A549 (cell line): ENCODE measurements at regions not wholly inside any gene's neighbourhood (a gene's known extent, or its start where the extent isn't known, plus 50 kb on each side); places are given as distances from the start of the nearest gene placed in this dataset.

Source experiments
- ATAC-seq, 2 experiments: fragments of 200-7000 bp in 1 of 2; fragments of >200 bp in 1 of 2; cut with Nextera tagmentation in 1 of 2; cut with Tn5 transposase in 1 of 2; 3 replicates each; pipeline versions ENCODE4 v1.8.0 to v1.9.1; 2018 to 2020; ENCODE audit warnings: mild to moderate bottlenecking in 1 of 2, moderate library complexity in 1 of 2
- CTCF ChIA-PET: fragments of 300-600 bp; sonication (Branson Sonifier 250); formaldehyde crosslinking; extraction: SDS; loops from one replicate; lab custom pipeline; 2021; ENCODE audit warnings: antibody characterized with exemption, inconsistent platforms; lab: Yijun Ruan, JAX
- POLR2A ChIA-PET: fragments of 350-600 bp; formaldehyde crosslinking; extraction: SDS; loops from one replicate; lab custom pipeline; 2021; ENCODE audit warnings: antibody characterized with exemption, inconsistent platforms; lab: Yijun Ruan, JAX
- DNase-seq, 2 experiments: peaks; one replicate each; pipeline versions ENCODE4 v3.0.0 to v3.0.0-alpha.2; 2011 to 2016; ENCODE audit warnings: low read depth in 1 of 2, low spot score in 1 of 2
- FAIRE-seq: peaks from 2 replicates; lab custom pipeline; 2011; peaks lifted over from hg19 to GRCh38; lab: Jason Lieb, UNC
- H3K27ac ChIP-seq, 2 experiments: fragments of >200 bp; sonication (Bioruptor Twin); formaldehyde crosslinking; 3 replicates each; pipeline ENCODE4 v1.5.1; 2016 to 2017
- H3K4me1 ChIP-seq: fragments of >200 bp; sonication (Bioruptor Twin); formaldehyde crosslinking; 3 replicates; pipeline ENCODE4 v1.6.1; 2016
- H3K4me2 ChIP-seq: fragments of >200 bp; sonication (Bioruptor Twin); formaldehyde crosslinking; 3 replicates; pipeline ENCODE4 v1.6.1; 2016
- H3K4me3 ChIP-seq: fragments of >200 bp; sonication (Bioruptor Twin); formaldehyde crosslinking; 3 replicates; pipeline ENCODE4 v1.5.1; 2016
- H3K9me3 ChIP-seq: fragments of >200 bp; sonication (Bioruptor Twin); formaldehyde crosslinking; 3 replicates; pipeline ENCODE4 v1.6.1; 2016
- CHD2 ChIP-seq: fragments of 150-350 bp; IDR thresholded peaks from 2 replicates; pipeline ENCODE4 v1.6.1; 2014; ENCODE audit warnings: low read length; ENCODE audit not compliant: partially characterized antibody
- CHD4 ChIP-seq: fragments of 200-600 bp; sonication (generic); IDR thresholded peaks from 2 replicates; pipeline ENCODE4 v1.6.1; 2016; ENCODE audit warnings: antibody characterized with exemption, mild to moderate bottlenecking, borderline replicate concordance
- ESRRA ChIP-seq: fragments of 150-350 bp; IDR thresholded peaks from 2 replicates; pipeline ENCODE4 v1.6.1; 2014; ENCODE audit warnings: mild to moderate bottlenecking, low read length, borderline replicate concordance
- FOSB ChIP-seq: fragments of 250-450 bp; sonication (Bioruptor Pico); IDR thresholded peaks from 2 replicates; pipeline ENCODE4 v1.5.0; 2020; ENCODE audit warnings: mild to moderate bottlenecking, moderate library complexity
- FOSL2 ChIP-seq, 2 experiments: fragments of 450-650 bp in 1 of 2; fragments of >200 bp in 1 of 2; sonication (Bioruptor Twin) in 1 of 2; formaldehyde crosslinking; IDR thresholded peaks; 2 replicates each; pipeline versions ENCODE4 v1.5.0 to v1.6.1; 2016 to 2020; ENCODE audit warnings: mild to moderate bottlenecking in 1 of 2, moderate library complexity in 1 of 2
- GATA3 ChIP-seq: IDR thresholded peaks from 2 replicates; pipeline ENCODE4 v1.6.1; 2012; ENCODE audit warnings: borderline replicate concordance
- HEYL ChIP-seq: fragments of 250-450 bp; sonication (Bioruptor Pico); IDR thresholded peaks from 2 replicates; pipeline ENCODE4 v1.8.0; 2021; ENCODE audit warnings: mild to moderate bottlenecking, moderate library complexity
- HOXB5 ChIP-seq: fragments of 250-450 bp; sonication (Bioruptor Pico); IDR thresholded peaks from 2 replicates; pipeline ENCODE4 v1.5.0; 2020; ENCODE audit warnings: mild to moderate bottlenecking, moderate library complexity
- JUNB ChIP-seq: fragments of >200 bp; sonication (Bioruptor Twin); formaldehyde crosslinking; IDR thresholded peaks from 2 replicates; pipeline ENCODE4 v1.6.1; 2016
- KDM5A ChIP-seq: fragments of 200-600 bp; sonication (generic); IDR thresholded peaks from 2 replicates; pipeline ENCODE4 v1.6.1; 2016; ENCODE audit warnings: antibody characterized with exemption, mild to moderate bottlenecking
- MAZ ChIP-seq: fragments of 150-350 bp; IDR thresholded peaks from 2 replicates; pipeline ENCODE4 v1.6.1; 2014; ENCODE audit warnings: antibody characterized with exemption, low read depth, low read length, borderline replicate concordance
- NR3C1 ChIP-seq: fragments of >200 bp; sonication (Bioruptor Twin); formaldehyde crosslinking; IDR thresholded peaks from 3 replicates; pipeline ENCODE4 v1.6.1; 2017
- PHF8 ChIP-seq: fragments of 200-600 bp; sonication (generic); IDR thresholded peaks from 2 replicates; pipeline ENCODE4 v1.6.1; 2016; ENCODE audit warnings: low read depth, mild to moderate bottlenecking, antibody characterized with exemption, moderate library complexity, borderline replicate concordance
- POLR2A ChIP-seq: IDR thresholded peaks from 2 replicates; pipeline ENCODE4 v1.6.1; 2012; ENCODE audit warnings: mild to moderate bottlenecking, low read length
- RNF2 ChIP-seq: fragments of 200-600 bp; sonication (generic); IDR thresholded peaks from 2 replicates; pipeline ENCODE4 v1.6.1; 2016; ENCODE audit warnings: low read depth, mild to moderate bottlenecking, antibody characterized with exemption, moderate library complexity, borderline replicate concordance
- SMC3 ChIP-seq: fragments of >200 bp; sonication (Bioruptor Twin); formaldehyde crosslinking; IDR thresholded peaks from 3 replicates; pipeline ENCODE4 v1.6.1; 2018; ENCODE audit warnings: inconsistent platforms
- WGBS: methylation state at CpG from one replicate; pipeline ENCODE4 v1.1.6; 2017; ENCODE audit errors: missing lambda C conversion rate; 5-methylcytosine and 5-hydroxymethylcytosine counted together
- TF ChIP-seq, protein P1 (sequence below): fragments of >200 bp; sonication (Bioruptor Twin); formaldehyde crosslinking; IDR thresholded peaks from 2 replicates; pipeline ENCODE4 v1.6.1; 2016
- TF ChIP-seq, protein P2 (sequence below): IDR thresholded peaks from 2 replicates; pipeline ENCODE4 v1.6.1; 2012; ENCODE audit warnings: low read depth, borderline replicate concordance
- TF ChIP-seq, protein P3 (sequence below): IDR thresholded peaks from 2 replicates; pipeline ENCODE4 v1.6.1; 2012

DNA sequence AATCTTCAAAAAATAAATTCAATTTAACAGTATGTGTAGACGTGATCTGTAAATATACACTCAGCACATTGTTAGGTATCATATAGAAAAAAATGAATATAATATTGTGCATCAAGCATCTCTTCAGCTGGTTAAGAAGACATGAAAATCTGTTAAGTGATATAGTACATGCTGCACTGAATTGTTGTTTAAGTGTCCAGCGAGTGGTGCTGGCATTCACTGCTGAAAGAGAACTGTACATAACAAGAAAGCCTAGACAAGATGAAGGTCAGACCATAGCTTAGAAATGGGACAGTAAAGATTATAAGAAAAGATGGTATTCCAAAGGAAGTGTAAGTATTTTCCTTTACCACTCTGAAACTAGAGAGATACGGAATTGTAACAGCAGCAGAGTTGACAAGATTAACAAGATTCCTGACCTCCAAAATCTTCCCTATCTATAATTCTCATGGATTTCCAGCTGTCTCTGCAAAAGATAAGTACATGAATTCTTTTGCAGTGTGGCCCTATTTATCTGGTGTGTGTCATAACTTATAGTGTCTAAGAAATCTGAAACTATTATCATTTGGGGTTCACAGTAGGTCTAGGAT, 198.6 kb downstream of the FLRT2 start:
- H3K4me2 ChIP-seq = no peak overlapping the region
- ATAC-seq (no peak), FAIRE-seq (no peak), DNase-seq (no peak)
- no peaks in the 10 kb centered on the region for H3K4me1 ChIP-seq
- H3K9me3 ChIP-seq = no peaks in the 10 kb centered on the region
- ChIA-PET POLR2A (no interaction called here), CTCF (no interaction called here)
- no peak for TF ChIP-seq FOSB
- TF ChIP-seq CHD2 = no peak
- TF ChIP-seq KDM5A = no peak
- TF ChIP-seq NR3C1 = no peak
- TF ChIP-seq, protein P1, sequence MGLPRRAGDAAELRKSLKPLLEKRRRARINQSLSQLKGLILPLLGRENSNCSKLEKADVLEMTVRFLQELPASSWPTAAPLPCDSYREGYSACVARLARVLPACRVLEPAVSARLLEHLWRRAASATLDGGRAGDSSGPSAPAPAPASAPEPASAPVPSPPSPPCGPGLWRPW = no peak
- TF ChIP-seq MAZ = no peak
- TF ChIP-seq, protein P2, sequence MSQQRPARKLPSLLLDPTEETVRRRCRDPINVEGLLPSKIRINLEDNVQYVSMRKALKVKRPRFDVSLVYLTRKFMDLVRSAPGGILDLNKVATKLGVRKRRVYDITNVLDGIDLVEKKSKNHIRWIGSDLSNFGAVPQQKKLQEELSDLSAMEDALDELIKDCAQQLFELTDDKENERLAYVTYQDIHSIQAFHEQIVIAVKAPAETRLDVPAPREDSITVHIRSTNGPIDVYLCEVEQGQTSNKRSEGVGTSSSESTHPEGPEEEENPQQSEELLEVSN = no peak
- no peak for TF ChIP-seq GATA3
- no peak for TF ChIP-seq FOSL2 (IDR thresholded peaks at IDR 0.05)
- TF ChIP-seq FOSL2 (CRISPR knock-in tag; IDR thresholded peaks at IDR 0.05) = no peak
- TF ChIP-seq SMC3 = no peak
- TF ChIP-seq HEYL (CRISPR knock-in tag) = no peak
- TF ChIP-seq RNF2 = no peak
- no peak for TF ChIP-seq POLR2A
- no peak for TF ChIP-seq JUNB
- no peak overlapping the region for H3K27ac ChIP-seq
- WGBS = 6% methylated on average over 3 of the region's 3 CpGs
- no peak overlapping the region for H3K4me3 ChIP-seq

DNA sequence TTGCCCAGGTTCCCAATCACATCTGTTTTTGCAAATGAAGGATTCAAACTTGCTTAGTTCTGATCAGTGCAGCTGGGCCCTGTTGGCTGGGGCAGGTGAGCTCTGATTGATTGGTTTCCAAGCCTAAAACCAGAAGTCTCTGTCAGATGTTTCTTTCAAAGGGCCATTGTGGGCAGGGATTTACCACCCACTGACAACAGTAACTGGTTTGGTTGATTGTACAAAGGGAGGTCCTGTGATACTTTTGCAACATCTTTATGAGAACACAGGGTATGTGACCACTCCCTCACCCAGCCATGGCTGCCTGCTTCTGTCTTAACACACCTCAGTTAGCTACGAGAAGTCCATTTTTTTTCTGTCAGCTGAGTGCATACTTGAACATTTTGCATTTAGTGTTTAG, 184.1 kb downstream of the FLRT2 start:
- CTCF ChIA-PET = no interaction called here
- TF ChIP-seq CHD4 = no peak
- TF ChIP-seq, protein P3, sequence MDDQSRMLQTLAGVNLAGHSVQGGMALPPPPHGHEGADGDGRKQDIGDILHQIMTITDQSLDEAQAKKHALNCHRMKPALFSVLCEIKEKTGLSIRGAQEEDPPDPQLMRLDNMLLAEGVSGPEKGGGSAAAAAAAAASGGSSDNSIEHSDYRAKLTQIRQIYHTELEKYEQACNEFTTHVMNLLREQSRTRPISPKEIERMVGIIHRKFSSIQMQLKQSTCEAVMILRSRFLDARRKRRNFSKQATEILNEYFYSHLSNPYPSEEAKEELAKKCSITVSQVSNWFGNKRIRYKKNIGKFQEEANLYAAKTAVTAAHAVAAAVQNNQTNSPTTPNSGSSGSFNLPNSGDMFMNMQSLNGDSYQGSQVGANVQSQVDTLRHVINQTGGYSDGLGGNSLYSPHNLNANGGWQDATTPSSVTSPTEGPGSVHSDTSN = no peak
- TF ChIP-seq ESRRA = no peak
- DNase-seq (no peak), ATAC-seq (no peak), FAIRE-seq (no peak)
- no peak overlapping the region for H3K27ac ChIP-seq
- POLR2A ChIA-PET = no interaction called here
- H3K4me1 ChIP-seq = no peaks in the 10 kb centered on the region
- no peak overlapping the region for H3K4me2 ChIP-seq
- WGBS = 5% methylated on average over 1 of the region's 1 CpG
- H3K9me3 ChIP-seq = no peaks in the 10 kb centered on the region
- no peak overlapping the region for H3K4me3 ChIP-seq

DNA sequence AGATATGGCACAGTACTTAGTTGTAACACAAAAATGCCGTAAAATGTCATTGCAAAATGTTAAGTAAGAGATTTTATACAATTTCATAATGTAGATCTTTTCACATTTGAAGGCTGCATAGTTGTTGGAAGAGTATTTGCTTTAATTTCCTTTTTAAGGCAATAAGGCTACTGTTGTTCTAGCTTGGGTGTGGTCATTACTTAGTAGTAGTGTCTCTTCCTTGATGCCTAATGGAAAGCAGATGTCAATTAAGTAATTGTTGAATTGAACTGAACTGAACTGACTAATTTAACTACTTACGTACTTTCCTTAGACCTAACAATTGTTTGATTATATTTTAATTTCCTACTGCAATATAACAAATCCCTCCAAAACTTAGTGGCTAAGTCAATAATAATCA, 181.7 kb downstream of the FLRT2 start:
- DNase-seq (no peak), FAIRE-seq (no peak), ATAC-seq (no peak)
- no peak overlapping the region for H3K4me2 ChIP-seq
- H3K4me3 ChIP-seq = no peak overlapping the region
- H3K9me3 ChIP-seq = no peaks in the 10 kb centered on the region
- no peak for TF ChIP-seq HOXB5
- no peak for TF ChIP-seq HEYL (CRISPR knock-in tag)
- TF ChIP-seq PHF8 = no peak
- no peak overlapping the region for H3K27ac ChIP-seq
- no peaks in the 10 kb centered on the region for H3K4me1 ChIP-seq
- ChIA-PET POLR2A (no interaction called here), CTCF (no interaction called here)
- 39% methylated on average over 2 of the region's 2 CpGs for WGBS
